GM19468 (cell line): ENCODE measurements at regions not wholly inside any gene's neighbourhood (a gene's known extent, or its start where the extent isn't known, plus 50 kb on each side); places are given as distances from the start of the nearest gene placed in this dataset.
A peak's percentile ranks its signal among the peaks of the same experiment; 100 is the strongest.

Experiments
- ATAC-seq: cut with Tn5 transposase; IDR thresholded peaks from one replicate; pipeline ENCODE4 v1.9.1; 2021; ENCODE audit warnings: mild to moderate bottlenecking, moderate library complexity, moderate number of reproducible peaks; ENCODE audit not compliant: unreplicated experiment; ENCODE audit errors: extremely low read depth

DNA sequence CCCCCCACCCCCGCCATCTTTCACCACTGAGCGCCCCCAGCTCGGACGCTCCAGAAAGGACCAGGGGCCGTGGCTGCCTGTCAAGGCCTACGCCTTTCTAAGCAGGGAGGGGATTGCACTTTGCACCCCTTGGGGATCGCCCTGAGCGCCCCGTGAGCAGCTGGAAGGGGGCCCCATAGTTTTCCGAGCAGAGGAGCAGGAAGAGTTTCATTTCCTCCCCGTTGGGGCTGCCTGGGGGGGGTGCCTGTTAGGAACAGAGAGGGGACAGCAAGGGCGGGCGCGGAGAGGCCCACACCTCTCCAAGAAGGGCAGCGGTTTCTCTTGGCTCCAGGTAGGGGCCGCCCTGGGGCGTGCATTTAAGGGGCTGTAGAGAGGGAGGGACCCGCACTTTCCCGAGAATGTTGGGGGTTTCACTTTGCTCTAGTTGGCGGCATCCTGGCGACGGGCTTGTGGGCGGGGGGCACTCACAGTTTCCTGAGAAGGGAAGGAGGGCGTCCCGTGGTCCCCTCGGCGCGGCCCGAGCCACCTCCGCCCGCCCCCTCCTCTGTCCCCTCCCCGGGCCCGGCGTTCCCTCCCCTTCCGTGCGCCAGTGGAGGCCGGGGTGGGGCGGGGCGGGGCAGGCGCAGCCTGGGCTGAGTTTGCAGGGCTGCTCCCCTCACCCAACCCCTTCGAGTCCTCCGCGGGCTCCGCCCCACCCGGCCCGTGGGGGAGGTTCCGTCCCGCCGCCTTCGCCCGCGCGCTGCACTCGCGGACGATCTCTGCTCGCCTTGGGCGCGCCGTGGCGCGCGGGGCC lies 82.3 kb upstream of the CD99 start:
- peak; percentile 75 for ATAC-seq

DNA sequence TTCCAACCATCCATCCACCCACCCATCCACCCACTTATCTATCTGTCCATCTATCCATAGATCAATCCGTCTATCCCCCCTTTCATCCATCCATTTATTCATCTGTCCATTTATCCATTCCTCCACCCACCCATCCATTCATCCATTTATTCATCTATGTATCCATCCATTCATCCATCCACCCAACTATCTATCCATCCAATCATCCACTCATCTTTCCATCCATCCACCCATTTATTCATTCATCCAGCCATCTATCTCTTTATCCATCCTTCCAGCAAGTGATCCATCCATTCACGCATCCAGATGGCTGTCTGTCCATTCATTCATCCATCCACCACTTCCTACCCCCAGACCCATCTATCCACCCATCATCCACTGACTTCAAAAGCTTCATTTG lies 84.0 kb upstream of the CD99 start:
- ATAC-seq: no peak

DNA sequence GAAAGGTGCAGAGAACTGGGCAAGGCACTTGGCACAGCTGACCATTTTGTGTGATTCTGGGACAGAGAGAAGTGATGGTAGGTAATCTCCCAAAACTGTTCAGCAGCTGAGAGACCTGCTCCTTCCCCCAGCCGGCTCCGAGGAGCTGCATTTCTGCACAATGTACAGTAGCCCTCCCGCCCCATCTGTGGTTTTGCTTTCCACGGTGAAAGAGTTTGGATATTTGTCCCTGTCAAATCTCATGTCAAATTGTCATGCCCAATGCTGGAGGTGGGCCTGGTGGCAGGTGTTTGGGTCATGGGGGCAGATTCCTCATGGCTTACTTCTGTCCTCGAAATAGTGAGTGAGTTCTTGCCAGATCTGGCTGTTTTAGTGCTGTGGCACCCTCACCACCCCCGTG lies 90.5 kb upstream of the CD99 start:
- no peak for ATAC-seq

DNA sequence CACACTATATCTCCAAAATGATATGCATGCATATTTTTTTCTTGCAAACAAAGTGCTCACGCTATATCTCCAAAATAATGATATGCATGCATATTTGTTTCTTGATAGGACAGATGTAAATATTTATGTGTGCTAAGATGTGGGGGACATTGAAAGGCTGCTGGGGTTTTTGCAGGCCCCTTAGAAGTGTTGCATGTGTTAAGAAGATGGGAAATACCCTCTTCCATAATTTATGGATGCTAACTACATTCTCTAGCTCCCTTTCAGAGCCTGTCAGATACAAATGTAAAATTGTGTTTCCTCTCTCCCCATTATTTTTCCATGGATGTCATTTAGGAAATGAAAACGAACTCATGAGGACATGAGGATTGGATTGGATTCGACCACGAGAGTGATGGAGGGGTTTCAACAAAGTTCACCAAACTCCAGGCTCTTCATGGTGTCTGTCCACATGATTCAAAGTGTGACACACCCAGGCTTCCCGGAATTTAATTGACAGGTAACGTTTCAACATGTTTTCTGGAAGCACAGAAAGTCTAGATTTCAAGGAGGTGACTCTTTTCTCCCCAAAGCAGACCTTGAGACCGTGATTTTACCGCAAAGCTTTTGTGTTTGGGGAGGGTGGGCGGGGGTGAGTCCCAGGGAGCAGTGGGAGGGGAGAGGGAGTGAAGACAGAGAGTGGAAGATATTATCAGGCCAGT lies 94.4 kb upstream of the CD99 start:
- ATAC-seq: no peak

DNA sequence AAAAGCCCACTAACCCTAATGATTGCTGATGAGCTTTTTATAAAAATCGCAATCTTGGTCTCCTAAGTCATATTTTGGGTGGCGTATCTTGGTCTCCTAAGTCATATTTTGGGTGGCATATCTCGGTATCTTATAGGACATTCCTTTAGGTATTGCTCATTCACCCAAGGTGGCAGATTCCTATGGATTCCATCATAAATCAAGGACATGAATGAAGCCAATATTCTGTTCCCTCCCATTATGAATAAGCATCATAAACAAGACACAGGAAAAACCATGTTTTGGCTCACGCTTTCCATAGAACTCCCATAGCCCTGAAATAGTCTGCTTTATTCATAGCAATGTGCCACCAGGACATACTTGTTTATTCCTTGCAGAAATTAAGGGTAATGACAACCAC lies 95.0 kb upstream of the CD99 start:
- ATAC-seq: no peak

DNA sequence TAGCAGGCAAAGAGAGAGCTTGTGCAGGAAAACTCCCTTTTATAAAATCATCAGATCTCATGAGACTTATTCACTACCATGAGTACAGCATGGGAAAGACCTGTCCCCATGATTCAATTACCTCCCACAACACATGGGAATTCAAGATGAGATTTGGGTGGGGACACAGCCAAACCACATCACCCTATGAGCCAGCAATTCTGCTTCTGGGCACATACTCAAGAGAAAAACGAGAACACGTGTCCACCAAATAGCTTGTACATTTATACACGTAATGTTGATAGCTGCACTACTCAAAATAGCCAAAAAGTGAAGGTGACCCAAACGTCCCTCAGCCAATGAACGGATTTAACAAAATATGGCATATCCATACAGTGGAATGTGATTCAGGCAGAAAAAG lies 94.5 kb upstream of the DHRSX start:
- ATAC-seq: no peak

DNA sequence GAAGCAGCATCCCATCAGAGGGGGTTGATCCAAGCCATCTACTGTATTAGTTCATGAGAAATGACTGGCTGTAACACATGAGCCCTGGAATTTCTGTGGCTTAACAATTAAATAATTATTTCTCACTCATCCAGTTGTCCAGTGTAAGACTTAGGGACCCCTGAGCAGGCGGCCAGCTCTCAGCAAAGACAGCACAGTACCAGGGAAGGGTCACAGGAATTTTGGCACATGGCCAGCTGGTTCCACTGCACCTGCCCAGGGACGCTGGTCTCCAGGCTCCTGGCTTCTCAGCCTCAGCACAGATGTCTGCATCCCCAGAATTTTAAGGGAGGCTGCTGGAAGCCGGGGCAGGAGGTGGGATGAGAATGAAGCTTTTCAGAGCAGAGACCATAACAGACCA lies 93.7 kb upstream of the DHRSX start:
- no peak for ATAC-seq

DNA sequence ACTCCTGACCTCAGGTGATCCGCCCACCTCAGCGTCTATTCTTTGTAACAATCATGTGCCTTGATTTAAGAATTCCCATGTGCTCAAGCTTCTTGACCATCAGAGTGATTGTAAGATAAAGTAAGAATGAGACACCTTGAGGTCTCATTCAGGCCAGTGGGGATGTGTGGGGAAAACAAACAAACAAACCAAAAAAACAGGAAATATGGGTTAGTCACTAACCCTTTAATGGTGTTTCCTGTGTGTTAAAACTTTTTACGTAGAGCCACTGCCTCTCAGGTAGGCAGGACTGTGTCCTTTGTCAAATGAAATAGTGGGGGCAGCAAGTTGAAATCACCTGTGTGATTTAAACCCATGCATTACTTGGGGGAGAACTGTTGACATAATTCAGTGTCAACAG lies 91.5 kb upstream of the DHRSX start:
- no peak for ATAC-seq

DNA sequence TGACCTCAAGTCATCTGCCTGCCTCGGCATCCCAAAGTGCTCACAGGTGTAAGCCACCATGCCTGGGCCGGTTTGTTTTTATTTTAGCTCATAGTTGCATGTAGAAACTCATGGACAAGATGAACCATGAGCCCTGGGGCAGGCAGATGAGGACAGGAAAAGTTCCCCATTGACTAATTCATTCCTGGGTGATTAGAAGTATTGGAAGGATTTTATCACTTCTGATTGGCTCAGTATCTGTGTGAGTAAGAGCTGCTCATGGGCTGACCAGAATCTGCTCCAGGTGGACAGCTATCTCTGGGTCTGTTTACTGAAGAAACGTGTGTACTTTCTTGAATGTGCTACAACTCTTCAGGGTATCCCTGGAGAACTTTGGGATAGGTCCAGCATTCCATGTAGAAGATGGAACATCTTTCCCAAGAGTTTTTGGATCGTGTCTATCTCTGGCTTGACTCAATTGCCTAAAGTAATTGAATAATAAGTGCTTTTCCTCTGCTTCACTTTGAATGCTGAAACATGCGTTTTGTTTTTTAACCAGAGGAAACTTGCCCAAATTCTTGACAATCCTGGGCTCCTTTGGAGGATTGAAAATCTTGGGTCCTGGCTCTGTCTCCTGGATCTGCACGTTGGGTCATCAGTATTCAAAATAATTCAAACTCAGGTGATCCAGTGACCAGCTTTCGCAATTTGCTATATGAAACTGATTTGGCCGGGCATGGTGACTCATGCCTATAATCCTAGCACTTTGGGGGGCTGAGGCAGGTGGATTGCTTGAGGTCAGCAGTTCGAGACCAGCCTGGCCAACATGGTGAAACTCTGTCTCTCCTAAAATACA lies 88.6 kb upstream of the DHRSX start:
- ATAC-seq: no peak

DNA sequence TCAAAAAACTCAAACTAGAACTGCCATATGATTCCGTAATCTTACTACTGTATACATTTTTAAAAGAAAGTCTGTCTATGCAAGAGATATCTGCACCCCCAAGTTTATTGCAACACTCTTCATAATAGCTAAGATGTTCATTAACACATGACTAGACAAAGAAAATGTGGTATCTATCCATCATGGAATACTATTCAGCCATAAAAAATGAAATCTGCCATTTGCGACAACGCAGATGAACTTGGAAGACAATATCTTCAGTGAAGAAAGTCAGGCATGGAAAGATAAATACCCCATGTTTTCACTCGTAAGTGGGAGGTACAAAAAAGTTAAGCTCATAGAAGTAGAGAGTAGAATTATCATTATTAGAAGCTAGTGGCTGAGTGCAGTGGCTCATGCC lies 87.3 kb upstream of the DHRSX start:
- no peak for ATAC-seq

DNA sequence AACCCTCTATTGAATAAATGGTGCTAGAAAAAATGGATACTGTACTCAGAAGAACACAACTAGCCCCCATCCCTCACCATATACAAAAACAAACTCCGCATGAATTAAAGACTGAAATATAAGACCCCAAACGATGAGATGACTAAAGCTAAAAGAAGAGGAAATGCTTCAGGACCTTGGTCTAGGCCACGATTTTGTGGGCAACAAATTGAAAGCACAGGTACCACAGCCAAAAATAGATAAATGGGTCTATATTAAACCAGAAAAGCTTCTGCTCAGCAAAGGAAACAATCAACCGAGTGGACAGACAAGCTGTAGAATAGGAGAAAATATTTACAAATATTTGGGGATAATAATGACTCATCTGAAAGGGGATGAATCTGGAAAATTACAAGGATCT lies 86.4 kb upstream of the DHRSX start:
- no peak for ATAC-seq

DNA sequence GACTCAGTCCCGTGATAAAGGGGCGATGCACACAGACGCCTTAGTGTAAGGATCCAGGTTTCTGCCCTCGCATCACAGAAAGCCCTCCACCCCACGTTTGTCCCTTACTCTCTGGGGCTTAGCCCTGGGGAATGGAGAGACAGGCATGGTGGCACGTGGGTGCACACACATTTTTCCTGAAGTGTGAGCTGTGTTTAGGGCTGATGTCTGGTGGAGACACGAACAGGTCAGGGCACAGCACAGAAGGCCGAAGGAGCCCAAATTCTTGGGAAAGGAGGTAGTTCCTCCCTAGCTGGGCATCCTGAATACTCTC lies 84.3 kb upstream of the DHRSX start:
- ATAC-seq: no peak

DNA sequence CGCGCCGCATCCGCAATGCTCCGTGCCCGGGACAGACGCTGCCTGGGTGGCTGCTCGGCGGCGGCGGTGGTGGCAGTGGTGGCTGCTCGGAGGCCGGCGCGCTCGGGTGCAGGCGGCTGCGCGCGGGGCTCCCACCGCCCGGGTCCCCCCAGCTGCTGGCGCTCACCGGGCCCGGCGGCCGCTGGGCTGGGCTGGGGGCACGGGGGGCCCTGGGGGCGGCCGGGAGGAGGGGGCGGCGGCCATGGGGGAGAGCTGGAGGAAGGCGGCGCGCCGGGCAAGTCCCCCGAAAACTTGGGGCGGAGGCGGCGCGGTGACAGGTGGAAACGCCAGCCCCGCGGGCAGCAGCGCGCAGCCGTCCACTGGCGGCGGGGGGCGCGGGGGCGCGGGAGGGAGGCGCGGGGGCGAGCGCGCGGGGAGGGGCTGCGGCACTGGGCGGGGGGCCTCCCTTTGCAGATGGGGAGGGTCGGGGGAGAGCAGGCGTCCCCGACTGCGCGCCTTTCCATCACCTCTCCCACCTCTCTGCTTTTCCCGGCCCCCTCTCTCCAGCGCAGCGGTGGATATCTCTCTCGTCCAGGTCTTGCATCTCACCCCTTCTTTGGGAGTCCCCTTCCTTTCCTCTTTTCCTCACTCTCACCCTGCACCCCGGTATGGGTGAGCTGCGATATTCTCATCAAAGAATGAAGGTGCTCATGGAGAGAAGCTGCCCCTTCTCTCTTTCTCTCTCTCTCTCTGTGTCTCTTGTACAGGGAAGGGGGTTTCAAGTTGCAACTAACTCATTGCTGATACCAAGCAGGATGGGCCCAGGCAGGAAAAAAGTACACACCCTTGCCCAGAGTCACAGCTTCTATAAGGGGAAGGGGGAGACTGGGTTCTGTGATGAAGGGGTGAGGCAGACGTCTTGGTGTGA lies 83.7 kb upstream of the DHRSX start:
- ATAC-seq: no peak

DNA sequence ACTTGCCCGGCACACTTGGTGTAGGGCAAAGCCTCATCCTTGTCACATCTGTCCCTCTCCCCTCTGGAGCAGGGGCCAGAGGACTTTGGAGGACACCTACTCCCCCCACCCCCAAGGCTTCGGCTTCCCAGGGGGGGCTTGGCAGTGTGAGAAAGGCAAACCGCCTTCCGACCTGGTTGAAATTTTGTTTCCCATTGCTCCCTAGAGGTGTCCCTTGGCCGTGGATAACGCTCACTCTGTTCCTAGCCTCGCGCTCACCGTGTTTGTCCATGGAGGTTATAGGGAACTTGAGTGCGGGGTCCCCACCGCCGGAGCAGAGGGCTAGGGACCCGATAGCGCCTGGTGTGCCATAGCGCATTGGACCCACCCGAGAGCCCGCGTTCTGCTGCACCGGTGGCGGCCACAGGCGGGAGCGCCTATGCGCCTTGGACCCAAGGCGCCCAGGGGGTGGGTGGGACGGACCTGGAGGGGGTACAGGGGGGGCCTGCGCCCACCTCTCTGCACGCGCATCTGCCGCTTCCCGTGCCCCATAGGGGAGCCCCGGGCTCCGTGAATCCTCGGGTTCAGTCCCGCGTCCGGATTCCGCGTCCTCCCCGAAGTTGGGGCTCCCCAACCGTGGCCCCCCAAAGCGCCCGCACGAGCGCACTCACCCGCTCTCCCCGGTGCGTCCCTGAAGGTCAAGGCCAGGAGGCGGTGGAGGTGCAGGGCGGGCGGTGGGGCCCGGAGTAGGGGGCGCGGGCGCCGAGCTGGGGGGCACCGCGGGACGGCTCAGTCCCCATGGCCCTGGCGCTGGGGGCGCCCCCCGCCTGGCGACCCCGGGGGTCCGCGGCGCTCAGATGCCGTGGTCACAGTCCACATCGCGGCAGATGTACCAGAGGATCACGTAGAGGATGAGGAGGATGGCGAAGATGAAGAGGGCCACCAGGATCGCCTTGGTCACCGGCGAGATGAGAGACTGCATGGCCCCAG lies 82.7 kb upstream of the DHRSX start:
- no peak for ATAC-seq

DNA sequence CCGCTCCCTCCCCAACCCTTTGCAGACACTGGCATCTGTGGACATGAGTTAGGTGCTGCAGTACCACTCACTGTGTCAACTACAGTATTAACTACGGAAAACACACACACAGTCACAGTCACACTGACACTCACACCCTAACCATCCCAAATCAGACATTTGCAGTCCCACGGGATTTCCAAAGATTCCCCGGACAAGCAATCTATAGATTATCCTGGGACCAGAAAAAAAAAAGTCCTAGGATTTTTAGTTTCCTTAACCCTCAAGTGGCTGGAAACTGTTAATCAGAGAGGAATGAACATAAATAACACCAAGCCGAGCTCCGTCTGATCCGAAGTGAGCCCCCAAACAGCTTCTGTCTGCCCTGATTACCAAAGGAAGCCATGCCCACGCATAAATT lies 81.9 kb upstream of the DHRSX start:
- ATAC-seq: no peak

DNA sequence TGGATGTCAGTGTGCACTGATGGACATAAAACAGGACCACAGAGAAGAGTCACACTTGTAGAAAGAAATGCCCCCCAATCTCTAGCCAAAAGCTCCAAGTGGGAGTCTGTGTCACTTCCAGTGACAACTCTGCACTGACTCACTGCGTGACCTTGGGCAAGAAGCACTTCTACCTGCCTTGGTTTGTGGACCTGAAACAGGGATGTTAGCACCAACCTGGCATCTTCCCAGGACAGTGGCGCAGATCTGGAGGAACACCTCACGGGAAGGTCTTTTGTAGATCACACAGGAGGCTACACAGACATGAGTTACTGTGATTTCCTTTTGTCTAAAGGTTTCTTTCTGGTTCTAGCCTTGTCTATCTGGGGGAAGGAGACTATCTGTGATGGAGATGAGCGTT lies 80.5 kb upstream of the DHRSX start:
- ATAC-seq: no peak

DNA sequence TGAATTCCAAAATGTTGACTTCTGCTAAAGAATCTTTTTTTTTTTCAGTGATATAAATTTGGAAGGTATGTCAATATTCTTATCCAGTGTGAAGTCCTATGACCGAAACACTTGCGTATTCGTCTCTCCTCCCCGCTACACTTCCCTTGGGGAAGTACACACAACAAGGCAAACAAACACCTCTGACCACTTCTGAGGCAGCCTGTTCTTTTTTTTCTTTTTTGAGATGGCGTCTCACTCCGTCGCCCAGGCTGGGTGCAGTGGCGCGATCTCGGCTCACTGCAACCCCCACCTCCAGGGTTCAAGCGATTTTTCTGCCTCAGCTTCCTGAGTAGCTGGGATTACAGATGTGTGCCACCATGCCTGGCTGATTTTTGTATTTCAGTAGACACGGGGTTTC lies 78.1 kb upstream of the DHRSX start:
- no peak for ATAC-seq

DNA sequence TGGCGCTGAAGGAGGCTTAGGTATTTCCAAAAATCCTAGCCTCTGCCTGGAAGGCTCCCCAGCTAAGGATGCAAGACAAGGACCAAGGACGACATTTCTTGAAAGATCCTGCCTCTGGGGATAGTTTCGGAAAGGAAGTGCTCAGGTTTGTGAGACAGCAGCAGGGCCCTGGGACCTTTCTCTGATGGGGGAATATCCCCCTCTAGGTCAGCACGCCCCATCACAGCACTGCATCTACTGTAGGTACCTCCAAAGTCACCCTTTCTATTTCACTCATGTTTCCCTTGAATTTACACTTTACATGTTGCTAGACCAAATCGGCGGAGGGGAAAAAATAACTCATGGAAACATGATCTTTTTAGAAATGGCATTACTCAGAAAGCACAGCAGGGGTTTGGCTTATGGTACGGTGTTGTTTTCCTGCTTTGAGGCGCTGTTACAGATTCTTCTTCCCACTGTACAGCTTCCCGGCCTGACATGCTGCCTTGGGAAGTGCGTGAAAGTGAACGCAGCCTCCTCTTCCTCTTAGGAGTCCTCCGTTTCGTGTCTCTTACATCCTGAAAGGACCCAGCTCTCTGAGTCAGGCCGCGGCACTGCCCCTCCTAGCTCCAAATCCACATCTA lies 77.2 kb upstream of the DHRSX start:
- no peak for ATAC-seq

DNA sequence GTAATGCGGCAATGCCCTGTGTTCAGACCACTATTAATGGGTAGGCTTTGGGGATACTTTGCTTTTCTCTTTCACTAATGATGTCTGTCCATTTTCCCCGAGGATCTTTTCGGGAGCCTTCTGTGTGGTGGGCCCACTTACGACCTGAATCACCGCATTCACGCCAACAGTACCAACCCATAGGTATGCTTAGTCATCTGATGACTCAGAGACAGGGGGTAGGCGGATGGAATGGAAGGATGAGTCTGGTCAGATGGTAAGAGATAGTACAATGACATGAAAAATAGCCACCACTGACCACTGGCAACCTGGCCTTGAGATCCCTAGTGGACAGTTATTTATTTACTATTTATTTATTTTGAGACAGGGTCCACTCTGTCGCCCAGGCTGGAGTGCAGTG lies 76.0 kb upstream of the DHRSX start:
- ATAC-seq: no peak
